IPS-NIHi7 (cell line): ENCODE measurements at regions not wholly inside any gene's neighbourhood (a gene's known extent, or its start where the extent isn't known, plus 50 kb on each side); places are given as distances from the start of the nearest gene placed in this dataset.

Source experiments
- DNase-seq: peaks from one replicate; pipeline ENCODE4 v3.0.0; 2012; ENCODE audit warnings: mixed read lengths; ENCODE audit errors: extremely low spot score

GRCh38 chr14:66174453-66174891, 311.7 kb upstream of the CCDC196 start:
- DNase-seq, result no peak

GRCh38 chr14:66177935-66178334, 308.2 kb upstream of the CCDC196 start:
- DNase-seq, result no peak

- DNase-seq, result peak; percentile 20
Measured at GRCh38 chr14:66196670-66197069, 289.5 kb upstream of the CCDC196 start.

DNA sequence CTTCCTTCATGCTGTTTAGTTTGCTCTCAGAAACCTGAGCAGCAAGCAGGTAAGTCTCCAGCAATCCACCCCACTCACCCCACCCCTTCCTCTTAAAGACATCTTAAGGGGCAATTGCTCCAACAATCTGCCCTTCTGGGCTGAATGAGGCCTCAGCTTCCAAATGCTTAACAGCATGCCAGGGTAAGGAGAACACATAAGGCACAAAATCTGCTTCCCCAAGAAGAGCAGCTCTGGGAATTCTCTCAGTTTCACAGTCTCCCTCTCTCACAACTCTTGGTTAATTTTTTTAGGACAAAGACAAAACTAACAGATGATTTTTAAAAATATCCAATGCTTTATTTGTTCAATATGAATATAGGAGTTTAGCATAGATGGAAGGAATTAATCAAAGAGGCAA, 288.9 kb upstream of the CCDC196 start:
- DNase-seq, result no peak

GRCh38 chr14:66206554-66206953, 279.6 kb upstream of the CCDC196 start:
- no peak for DNase-seq

- DNase-seq, result no peak
Measured at GRCh38 chr14:66216763-66217162, 269.4 kb upstream of the CCDC196 start.

- no peak for DNase-seq
Measured at GRCh38 chr14:66219886-66220285, 266.3 kb upstream of the CCDC196 start.

DNA sequence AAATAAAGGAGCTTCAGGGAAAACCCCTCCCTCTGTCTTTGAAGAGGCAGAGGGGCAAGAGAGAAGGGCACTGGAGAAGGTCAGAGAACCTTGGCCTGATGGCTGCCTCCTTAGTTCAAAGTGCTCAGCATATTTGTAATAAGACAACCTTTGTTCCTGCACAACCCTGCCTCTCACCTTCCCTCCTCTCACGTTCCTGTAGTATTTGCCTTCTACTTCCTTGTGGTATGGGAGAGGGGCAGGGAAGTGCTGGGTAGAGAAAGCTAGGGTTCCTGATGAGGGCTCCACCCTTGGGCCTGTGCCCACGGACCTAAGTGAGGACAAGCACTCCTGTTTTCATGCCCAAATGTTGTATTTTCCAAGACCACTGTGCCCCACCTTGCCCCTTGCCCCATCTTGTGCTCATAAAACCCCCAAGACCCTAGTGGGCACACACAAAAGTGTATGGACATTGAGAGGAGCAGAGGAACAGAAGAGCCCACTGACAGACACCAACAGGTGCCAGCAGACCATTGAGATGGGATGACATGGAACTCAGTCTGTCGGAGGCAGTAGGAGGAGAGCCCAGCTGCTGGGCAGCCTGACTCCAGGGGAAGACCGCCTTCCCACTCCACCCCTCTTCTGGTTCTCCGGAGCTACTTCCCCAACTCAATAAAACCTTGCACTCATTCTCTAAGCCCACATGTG, 261.5 kb upstream of the CCDC196 start:
- no peak for DNase-seq

DNA sequence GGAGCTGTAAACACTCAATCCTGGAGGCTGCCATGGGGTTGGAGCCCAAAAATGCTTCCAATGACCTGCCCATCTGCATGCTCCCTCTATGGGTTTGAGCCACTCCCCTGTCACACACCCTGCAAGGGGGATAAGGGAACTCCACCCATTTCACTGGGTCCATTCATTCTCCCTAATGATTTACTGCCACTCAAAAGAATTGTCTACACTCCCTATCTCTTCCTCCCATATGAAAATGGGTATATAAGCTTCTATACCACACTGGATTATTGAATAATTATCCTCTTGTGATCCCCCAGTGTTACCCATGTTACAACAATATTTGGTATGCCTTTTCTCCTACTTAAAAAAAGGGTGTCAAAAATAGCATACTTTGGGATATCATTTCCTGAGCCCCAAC, 260.8 kb upstream of the CCDC196 start:
- no peak for DNase-seq

DNA sequence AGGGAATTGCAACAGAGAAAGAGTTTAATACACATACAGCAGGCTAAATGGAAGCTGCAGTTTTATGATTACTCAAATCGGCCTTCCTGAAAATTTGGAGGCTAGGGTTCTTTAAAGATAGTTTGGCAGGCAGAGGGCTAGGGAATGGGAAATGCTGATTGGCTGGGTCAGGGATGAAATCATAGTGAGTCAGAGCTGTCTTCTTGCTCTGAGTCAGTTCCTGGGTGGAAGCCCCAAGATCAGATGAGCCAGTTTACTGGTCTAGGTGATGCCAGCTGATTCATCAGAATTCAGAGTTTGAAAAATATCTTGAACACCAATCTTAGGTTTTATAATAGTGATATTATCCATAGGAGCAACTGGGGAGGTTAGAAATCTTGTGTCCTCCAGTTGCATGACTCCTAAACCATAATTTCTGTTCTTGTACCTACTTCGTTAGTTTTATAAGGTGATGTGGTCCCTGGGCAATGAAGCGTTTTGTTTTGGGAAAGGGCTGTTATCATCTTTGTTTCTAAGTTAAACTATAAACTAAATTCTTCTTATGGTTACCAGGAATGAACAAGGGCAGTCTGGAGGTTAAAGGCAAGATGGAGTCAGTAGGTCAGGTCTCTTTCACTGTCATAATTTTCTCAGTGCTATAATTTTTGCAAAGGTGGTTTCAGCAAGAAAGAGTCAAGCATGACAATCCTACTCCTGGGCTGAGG, 257.8 kb upstream of the CCDC196 start:
- no peak for DNase-seq

DNA sequence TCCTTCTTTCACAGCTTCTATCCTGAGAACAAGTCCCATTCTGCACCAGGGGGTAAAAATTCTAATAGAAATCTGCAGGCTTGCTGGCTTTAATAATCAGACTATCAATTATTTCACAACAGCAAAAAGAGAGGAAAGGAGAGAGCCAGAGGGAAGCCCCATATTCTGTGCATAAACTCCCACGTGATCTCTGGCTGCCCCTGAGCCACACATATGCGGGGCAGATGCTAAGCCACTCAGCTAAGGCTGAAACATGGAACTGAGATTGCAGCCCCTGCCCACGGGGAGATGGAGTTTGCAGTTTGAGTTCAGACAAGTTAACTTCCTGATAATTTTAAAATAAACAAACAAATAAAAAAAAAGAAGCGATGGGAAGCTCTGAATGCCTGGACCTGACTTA, 254.4 kb upstream of the CCDC196 start:
- DNase-seq, result no peak

DNA sequence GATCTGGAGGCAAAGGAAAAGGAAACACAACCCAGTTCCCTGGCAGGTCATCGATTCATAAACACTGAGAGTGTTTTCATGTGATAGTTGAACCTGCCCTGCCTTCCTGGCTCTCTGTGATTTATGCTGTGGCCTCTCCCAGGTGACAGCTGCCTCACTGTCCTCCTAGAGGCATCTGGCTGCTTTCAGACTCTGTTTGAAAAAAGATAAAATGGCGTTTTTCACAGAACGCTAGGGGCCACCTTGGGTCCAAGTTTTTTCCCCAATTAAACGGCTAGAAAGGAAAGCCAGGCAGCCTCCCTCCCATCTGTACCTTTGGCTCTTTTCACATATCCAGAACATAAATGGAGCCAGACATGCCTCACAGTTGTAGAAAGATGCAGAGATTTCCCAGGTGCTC, 252.6 kb upstream of the CCDC196 start:
- DNase-seq, result no peak

DNA sequence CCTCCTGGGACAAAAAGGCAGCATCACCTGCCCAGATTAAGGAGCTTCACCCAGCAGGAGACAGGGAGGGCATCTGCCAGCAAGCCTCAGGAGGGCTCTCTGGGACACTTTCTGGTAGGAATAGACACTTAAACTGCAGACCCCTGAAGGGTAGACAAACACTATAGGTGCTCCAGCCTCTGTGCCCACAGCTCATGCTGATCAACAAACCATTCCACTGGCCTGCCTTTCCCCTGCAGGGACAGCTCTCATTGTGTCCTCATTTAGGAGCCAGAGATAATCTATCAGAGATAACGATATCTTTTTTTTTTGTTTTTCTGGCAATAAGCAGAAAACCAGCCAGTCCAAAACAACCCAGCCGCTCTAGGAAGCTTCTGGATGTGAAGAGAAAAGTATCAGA, 251.8 kb upstream of the CCDC196 start:
- no peak for DNase-seq

GRCh38 chr14:66237741-66238140, 248.4 kb upstream of the CCDC196 start:
- no peak for DNase-seq

DNA sequence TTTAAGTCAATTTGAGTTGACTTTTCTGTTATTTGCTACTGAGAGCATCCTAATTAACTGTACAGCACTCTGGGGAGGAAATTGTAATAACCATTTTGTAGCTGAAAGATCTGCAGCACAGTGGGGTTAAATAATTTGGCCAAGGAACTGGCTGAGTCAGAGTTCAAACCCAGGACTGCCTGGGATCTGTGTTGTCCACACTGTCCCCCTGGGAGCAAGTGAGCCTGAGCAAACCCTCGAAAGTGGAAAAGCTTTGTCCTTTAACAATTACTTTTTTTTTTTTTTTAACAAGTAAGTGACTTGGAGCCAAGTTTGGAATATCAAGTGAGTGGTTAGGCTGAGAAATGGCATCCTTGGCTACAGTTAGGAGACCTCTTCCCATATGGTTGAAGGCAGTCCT, 247.2 kb upstream of the CCDC196 start:
- no peak for DNase-seq

DNA sequence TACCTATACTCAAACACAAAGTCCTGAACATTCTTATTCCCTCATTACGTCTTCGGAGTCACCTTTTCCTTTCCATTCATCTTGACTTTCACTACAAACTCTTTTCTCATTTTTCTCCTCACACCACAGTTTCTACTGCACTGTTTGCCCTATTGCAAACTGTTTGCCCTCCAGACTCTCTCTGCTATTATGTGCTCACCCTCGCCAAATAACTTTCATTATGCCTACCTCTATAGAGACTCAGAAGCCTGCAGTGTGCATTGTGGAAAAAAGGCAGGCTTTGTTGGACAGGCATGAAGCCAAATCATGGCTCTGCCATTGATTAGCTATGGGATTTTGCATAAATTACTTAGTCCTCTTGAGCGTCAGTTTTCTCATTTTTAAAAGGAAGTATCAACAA, 246.6 kb upstream of the CCDC196 start:
- no peak for DNase-seq

GRCh38 chr14:66240105-66240504, 246.1 kb upstream of the CCDC196 start:
- DNase-seq, result no peak

DNA sequence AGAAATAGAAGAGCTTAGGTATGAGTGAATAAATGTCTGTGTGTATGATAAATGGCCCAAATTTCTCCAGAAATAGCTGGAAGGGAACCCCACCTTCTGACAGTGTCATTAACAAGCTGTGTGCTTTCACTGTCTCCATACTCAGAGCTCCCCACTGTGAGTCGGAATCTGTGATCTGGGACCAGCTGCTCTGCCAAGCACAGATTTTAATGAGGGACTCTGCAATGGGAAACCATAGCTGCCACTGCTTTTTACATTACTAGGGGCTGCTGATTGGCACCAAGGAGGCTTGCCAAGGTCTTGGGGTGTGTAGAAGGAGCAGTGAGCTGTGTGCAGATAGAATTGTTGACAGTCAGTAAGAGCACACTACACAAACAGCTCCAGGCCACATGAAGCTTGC, 244.2 kb upstream of the CCDC196 start:
- no peak for DNase-seq

GRCh38 chr14:66244834-66245233, 241.3 kb upstream of the CCDC196 start:
- DNase-seq, result no peak

GRCh38 chr14:66247662-66248193, 238.4 kb upstream of the CCDC196 start:
- DNase-seq, result no peak

GRCh38 chr14:66248256-66248655, 237.9 kb upstream of the CCDC196 start:
- no peak for DNase-seq

DNA sequence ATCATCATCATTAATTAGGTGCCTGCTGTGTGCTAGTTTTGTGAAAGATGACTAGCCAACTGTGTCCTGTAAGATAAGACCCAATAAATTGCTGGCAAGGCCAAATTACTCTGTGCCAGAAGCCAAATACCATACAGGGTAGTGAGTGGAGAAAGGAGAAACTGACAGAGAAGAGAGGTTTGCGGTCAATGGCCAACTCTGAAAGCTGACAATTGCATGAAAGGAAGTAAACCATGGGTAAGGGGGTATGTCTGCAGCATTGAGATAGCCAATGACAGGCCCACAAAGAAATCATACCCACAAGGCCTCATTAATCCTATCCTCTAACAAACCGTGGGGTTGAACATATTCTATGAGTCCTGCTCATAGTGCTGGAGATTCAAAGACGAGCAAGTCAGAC, 236.6 kb upstream of the CCDC196 start:
- DNase-seq, result no peak

- peak; percentile 23 for DNase-seq
Measured at GRCh38 chr14:66254038-66254437, 232.1 kb upstream of the CCDC196 start.
